ENCODE measurements at regions not wholly inside any gene's neighbourhood (a gene's known extent, or its start where the extent isn't known, plus 50 kb on each side); places are given as distances from the start of the nearest gene placed in this dataset.

DNA sequence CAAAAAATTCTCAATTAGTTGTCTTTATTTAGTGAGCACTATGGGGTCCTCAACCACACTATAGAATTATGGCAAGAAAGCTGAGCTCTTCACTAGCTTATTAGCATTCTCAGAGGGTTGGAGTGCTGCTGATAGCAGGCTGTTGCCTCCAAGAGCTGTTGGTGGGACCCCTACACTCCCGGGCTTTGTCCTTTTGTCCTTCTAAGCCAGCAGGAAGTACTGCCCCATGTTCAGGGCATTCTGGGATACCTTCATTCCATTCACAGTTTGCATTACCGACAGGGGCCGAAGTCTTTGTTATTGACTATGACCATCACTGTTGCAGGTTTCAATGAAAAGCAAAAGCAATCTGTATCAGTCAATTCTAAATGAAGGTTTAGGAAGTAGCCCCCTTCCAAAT, 89.5 kb upstream of the OTX2 start:
- no peaks in the 10 kb centered on the region for H3K27me3 ChIP-seq (ENCODE audit: insufficient read depth, low read depth, severe bottlenecking)
- no peak for DNase-seq
- H3K27ac ChIP-seq = no peak overlapping the region
- H3K4me3 ChIP-seq (ENCODE audit: low read depth, low read length) = no peak overlapping the region
- TF ChIP-seq, protein P1, sequence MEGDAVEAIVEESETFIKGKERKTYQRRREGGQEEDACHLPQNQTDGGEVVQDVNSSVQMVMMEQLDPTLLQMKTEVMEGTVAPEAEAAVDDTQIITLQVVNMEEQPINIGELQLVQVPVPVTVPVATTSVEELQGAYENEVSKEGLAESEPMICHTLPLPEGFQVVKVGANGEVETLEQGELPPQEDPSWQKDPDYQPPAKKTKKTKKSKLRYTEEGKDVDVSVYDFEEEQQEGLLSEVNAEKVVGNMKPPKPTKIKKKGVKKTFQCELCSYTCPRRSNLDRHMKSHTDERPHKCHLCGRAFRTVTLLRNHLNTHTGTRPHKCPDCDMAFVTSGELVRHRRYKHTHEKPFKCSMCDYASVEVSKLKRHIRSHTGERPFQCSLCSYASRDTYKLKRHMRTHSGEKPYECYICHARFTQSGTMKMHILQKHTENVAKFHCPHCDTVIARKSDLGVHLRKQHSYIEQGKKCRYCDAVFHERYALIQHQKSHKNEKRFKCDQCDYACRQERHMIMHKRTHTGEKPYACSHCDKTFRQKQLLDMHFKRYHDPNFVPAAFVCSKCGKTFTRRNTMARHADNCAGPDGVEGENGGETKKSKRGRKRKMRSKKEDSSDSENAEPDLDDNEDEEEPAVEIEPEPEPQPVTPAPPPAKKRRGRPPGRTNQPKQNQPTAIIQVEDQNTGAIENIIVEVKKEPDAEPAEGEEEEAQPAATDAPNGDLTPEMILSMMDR (IDR thresholded peaks at IDR 0.05; ENCODE audit: low read depth, low read length) = no peak
- H3K9me3 ChIP-seq (ENCODE audit: severe bottlenecking) = no peaks in the 10 kb centered on the region
- H3K36me3 ChIP-seq = peaks cover 56% of the 10 kb centered on the region

DNA sequence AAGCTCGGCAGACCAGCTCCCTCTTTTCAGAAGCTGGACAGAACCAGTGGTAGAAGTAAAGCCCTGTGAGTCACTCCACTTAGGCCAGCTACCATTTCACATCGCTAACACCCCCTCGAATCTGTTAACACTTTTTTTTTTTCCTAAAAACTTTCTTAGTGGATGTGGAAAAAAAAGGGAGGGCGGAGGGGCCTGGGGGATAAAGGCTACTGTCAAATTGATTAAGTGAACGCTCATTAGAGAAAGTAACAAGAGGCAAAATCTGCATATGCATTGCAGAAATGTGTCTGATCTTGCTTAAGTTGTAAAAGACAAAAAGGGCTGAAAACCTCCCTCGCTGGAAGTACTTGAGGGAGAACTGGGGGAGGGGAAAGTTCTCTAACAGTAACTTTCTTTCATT, 86.6 kb upstream of the OTX2 start:
- no peak for DNase-seq
- no peak overlapping the region for H3K4me3 ChIP-seq (ENCODE audit: low read depth, low read length)
- TF ChIP-seq, protein P1 (IDR thresholded peaks at IDR 0.05; ENCODE audit: low read depth, low read length) = no peak
- no peak overlapping the region for H3K27ac ChIP-seq
- no peaks in the 10 kb centered on the region for H3K27me3 ChIP-seq (ENCODE audit: insufficient read depth, low read depth, severe bottlenecking)
- no peaks in the 10 kb centered on the region for H3K9me3 ChIP-seq (ENCODE audit: severe bottlenecking)
- peaks cover 33% of the 10 kb centered on the region for H3K36me3 ChIP-seq

DNA sequence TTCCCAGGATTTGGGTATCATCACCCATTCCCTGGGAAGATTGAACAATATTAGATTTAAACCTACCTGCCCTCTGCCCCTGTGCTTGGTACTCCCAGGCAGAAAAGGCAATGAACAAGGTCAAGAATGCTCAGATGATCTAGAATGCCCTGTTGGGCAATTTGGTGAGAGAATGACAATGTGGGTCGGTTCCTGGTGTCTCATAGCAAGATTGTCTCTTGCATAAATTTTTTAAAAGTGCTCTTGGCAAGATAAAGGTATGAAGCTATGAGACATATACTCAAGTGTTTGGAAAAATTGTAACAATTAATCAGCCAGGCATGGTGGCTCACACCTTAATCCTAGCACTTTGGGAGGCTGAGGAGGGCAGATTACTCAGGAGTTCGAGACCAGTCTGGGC, 86.0 kb upstream of the OTX2 start:
- Histone ChIP-seq H3K27ac (no peak overlapping the region), H3K9me3 (ENCODE audit: severe bottlenecking) (no peaks in the 10 kb centered on the region), H3K27me3 (ENCODE audit: insufficient read depth, low read depth, severe bottlenecking) (no peaks in the 10 kb centered on the region), H3K4me3 (ENCODE audit: low read depth, low read length) (no peak overlapping the region), H3K36me3 (peaks cover 30% of the 10 kb centered on the region)
- TF ChIP-seq, protein P1 (IDR thresholded peaks at IDR 0.05; ENCODE audit: low read depth, low read length) = no peak
- DNase-seq = no peak

DNA sequence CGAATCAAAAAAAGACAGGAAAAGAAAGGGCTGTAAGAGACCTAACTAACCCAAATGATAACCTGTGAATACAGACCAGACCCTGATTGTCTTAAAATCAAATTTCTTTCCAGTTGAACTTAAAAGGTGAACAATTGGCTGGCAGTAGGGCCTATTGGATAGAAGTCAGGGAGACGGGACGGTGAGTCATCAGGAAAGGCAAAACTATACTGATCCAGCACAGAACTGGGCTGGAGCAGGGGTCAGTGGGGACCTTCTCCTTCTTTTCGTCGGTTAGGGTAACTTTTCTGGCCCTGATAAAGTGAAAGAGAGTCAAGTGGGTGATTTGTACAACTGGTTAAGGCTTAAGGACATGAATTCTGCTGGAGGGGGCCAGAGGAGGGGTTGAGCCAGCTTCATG, 84.9 kb upstream of the OTX2 start:
- peaks cover 24% of the 10 kb centered on the region for H3K36me3 ChIP-seq
- no peaks in the 10 kb centered on the region for H3K27me3 ChIP-seq (ENCODE audit: insufficient read depth, low read depth, severe bottlenecking)
- H3K9me3 ChIP-seq (ENCODE audit: severe bottlenecking) = no peaks in the 10 kb centered on the region
- no peak for DNase-seq
- no peak overlapping the region for H3K4me3 ChIP-seq (ENCODE audit: low read depth, low read length)
- TF ChIP-seq, protein P1 (IDR thresholded peaks at IDR 0.05; ENCODE audit: low read depth, low read length) = no peak
- no peak overlapping the region for H3K27ac ChIP-seq

DNA sequence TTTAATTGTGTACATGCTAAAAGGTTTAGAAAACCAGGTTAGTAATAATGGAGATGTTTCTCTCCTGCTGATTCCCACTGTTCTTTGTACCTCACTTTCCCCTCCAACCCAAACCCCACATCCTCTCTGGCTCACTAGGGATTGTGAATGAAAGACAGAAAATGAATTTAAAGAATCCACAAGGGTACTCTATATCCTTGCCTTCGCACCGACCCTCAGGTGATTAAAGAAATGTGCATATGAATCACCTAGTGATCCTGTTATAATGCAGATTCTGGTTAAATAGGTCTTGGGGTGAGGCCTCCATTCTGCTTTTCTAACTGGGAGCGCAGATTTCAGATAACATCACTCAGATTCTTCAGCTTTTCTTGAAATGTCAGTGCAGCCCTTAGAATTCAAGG, 84.3 kb upstream of the OTX2 start:
- H3K27ac ChIP-seq = no peak overlapping the region
- no peak overlapping the region for H3K4me3 ChIP-seq (ENCODE audit: low read depth, low read length)
- no peaks in the 10 kb centered on the region for H3K9me3 ChIP-seq (ENCODE audit: severe bottlenecking)
- DNase-seq = no peak
- no peaks in the 10 kb centered on the region for H3K27me3 ChIP-seq (ENCODE audit: insufficient read depth, low read depth, severe bottlenecking)
- TF ChIP-seq, protein P1 (IDR thresholded peaks at IDR 0.05; ENCODE audit: low read depth, low read length) = no peak
- H3K36me3 ChIP-seq = peaks cover 24% of the 10 kb centered on the region

DNA sequence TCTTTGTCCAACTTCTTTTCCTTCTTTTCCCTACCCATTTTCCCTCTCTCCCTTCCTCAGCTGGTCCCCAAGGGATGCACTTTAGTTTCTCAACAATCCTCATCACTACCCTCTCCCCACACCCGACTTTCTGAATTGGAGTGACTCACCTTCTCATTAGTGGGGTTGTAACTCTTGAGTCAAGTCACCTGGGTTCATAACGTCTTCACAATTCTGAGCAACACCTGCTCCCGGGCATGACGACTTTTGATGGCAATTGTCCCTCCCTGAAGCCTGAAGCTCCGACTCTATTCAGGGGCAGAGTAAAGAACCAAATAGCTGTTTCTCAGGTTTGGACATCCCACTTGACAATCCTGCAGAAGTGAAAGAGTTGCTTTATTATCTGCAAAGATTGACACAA, 82.7 kb upstream of the OTX2 start:
- no peaks in the 10 kb centered on the region for H3K9me3 ChIP-seq (ENCODE audit: severe bottlenecking)
- DNase-seq = no peak
- TF ChIP-seq, protein P1 (IDR thresholded peaks at IDR 0.05; ENCODE audit: low read depth, low read length) = no peak
- H3K4me3 ChIP-seq (ENCODE audit: low read depth, low read length) = no peak overlapping the region
- H3K36me3 ChIP-seq = peaks cover 11% of the 10 kb centered on the region
- no peak overlapping the region; the same call in 1 of the 2 replicates for H3K27ac ChIP-seq
- no peaks in the 10 kb centered on the region for H3K27me3 ChIP-seq (ENCODE audit: insufficient read depth, low read depth, severe bottlenecking)

Measured in WERI-Rb-1 (cell line).